Liver (tissue), 3 donors: ENCODE measurements at regions not wholly inside any gene's neighbourhood (a gene's known extent, or its start where the extent isn't known, plus 50 kb on each side); places are given as distances from the start of the nearest gene placed in this dataset.

Experiments
- FOXA1 ChIP-seq: IDR thresholded peaks from 2 replicates; pipeline ENCODE4 v1.6.1; 2016; ENCODE audit warnings: antibody characterized with exemption
- GABPA ChIP-seq, 2 donors: IDR thresholded peaks in 1 of 2; conservative IDR thresholded peaks in 1 of 2; 2 replicates each; pipeline ENCODE4 v1.6.1; 2016; ENCODE audit warnings: antibody characterized with exemption in 2 of 2, mild to moderate bottlenecking in 1 of 2, moderate library complexity in 1 of 2
- HNF4G ChIP-seq: IDR thresholded peaks from 2 replicates; pipeline ENCODE4 v1.6.1; 2016; ENCODE audit warnings: antibody characterized with exemption
- NR2F2 ChIP-seq: IDR thresholded peaks from 2 replicates; pipeline ENCODE4 v1.6.1; 2016; ENCODE audit warnings: antibody characterized with exemption
- RAD21 ChIP-seq, 2 donors: IDR thresholded peaks; 2 replicates each; pipeline ENCODE4 v1.6.1; 2016; ENCODE audit warnings: antibody characterized with exemption in 2 of 2, mild to moderate bottlenecking in 2 of 2
- SP1 ChIP-seq: IDR thresholded peaks from 2 replicates; pipeline ENCODE4 v1.6.1; 2018; ENCODE audit warnings: antibody characterized with exemption, mild to moderate bottlenecking
- YY1 ChIP-seq: IDR thresholded peaks from 2 replicates; pipeline ENCODE4 v1.6.1; 2016; ENCODE audit warnings: antibody characterized with exemption, mild to moderate bottlenecking
- TF ChIP-seq, protein P1 (sequence below): fragments of 150-350 bp; IDR thresholded peaks from 2 replicates; pipeline ENCODE4 v1.5.1; 2017; ENCODE audit warnings: improper control_type of control experiment, low read depth, low read length; ENCODE audit not compliant: missing input control
- TF ChIP-seq, protein P2 (sequence below): IDR thresholded peaks from 2 replicates; pipeline ENCODE4 v1.6.1; 2016; ENCODE audit warnings: antibody characterized with exemption, mild to moderate bottlenecking
- donor health status: healthy.
- donor health status: healthy.

DNA sequence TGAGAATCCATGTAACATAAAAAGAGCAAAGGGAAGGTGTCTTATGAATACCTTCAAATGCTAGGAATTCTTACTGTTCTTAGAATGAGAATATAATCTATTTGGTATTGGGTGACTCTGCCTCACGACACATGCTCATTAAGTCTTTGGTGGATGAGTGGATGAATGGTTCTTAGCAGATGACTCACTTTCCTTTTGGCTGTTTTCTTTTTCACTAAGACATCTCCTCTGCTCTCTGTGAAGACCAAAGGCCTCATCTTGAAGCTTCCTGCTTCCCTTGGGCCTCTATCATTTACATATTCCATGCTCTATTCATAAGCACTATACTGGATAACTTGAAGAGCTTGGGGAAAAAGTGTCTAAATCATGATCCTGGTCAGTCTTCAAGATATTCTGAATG is 468.1 kb downstream of the SPATA31D1 start:
- TF ChIP-seq, protein P1, sequence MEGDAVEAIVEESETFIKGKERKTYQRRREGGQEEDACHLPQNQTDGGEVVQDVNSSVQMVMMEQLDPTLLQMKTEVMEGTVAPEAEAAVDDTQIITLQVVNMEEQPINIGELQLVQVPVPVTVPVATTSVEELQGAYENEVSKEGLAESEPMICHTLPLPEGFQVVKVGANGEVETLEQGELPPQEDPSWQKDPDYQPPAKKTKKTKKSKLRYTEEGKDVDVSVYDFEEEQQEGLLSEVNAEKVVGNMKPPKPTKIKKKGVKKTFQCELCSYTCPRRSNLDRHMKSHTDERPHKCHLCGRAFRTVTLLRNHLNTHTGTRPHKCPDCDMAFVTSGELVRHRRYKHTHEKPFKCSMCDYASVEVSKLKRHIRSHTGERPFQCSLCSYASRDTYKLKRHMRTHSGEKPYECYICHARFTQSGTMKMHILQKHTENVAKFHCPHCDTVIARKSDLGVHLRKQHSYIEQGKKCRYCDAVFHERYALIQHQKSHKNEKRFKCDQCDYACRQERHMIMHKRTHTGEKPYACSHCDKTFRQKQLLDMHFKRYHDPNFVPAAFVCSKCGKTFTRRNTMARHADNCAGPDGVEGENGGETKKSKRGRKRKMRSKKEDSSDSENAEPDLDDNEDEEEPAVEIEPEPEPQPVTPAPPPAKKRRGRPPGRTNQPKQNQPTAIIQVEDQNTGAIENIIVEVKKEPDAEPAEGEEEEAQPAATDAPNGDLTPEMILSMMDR, result no peak
- TF ChIP-seq RAD21 (IDR thresholded peaks at IDR 0.05) (no peak), NR2F2 (no peak), YY1 (no peak), HNF4G (no peak), GABPA (IDR thresholded peaks at IDR 0.05 in 1 of 2, conservative IDR thresholded peaks at IDR 0.05 in 1 of 2) (no peak), FOXA1 (no peak), SP1 (no peak)
- TF ChIP-seq, protein P2, sequence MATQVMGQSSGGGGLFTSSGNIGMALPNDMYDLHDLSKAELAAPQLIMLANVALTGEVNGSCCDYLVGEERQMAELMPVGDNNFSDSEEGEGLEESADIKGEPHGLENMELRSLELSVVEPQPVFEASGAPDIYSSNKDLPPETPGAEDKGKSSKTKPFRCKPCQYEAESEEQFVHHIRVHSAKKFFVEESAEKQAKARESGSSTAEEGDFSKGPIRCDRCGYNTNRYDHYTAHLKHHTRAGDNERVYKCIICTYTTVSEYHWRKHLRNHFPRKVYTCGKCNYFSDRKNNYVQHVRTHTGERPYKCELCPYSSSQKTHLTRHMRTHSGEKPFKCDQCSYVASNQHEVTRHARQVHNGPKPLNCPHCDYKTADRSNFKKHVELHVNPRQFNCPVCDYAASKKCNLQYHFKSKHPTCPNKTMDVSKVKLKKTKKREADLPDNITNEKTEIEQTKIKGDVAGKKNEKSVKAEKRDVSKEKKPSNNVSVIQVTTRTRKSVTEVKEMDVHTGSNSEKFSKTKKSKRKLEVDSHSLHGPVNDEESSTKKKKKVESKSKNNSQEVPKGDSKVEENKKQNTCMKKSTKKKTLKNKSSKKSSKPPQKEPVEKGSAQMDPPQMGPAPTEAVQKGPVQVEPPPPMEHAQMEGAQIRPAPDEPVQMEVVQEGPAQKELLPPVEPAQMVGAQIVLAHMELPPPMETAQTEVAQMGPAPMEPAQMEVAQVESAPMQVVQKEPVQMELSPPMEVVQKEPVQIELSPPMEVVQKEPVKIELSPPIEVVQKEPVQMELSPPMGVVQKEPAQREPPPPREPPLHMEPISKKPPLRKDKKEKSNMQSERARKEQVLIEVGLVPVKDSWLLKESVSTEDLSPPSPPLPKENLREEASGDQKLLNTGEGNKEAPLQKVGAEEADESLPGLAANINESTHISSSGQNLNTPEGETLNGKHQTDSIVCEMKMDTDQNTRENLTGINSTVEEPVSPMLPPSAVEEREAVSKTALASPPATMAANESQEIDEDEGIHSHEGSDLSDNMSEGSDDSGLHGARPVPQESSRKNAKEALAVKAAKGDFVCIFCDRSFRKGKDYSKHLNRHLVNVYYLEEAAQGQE, result no peak
